Glomerular endothelial cell (primary cell): ENCODE measurements at regions not wholly inside any gene's neighbourhood (a gene's known extent, or its start where the extent isn't known, plus 50 kb on each side); places are given as distances from the start of the nearest gene placed in this dataset.

ENCODE experiments used
- DNase-seq: peaks from one replicate; pipeline ENCODE4 v3.0.0-alpha.2; 2011; ENCODE audit warnings: low read depth, low spot score; ENCODE audit errors: extremely low read depth

GRCh38 chr3:194189243-194189791, 53.4 kb downstream of the HES1 start:
- no peak for DNase-seq

- DNase-seq: peak; percentile 62
These were observed 55.9 kb downstream of the HES1 start for GRCh38 chr3:194191850-194192249.

GRCh38 chr3:194194051-194194756, 58.3 kb downstream of the HES1 start:
- no peak for DNase-seq

- no peak for DNase-seq
These were observed 58.8 kb downstream of the HES1 start for GRCh38 chr3:194194757-194195085.

GRCh38 chr3:194195611-194196010, 59.7 kb downstream of the HES1 start:
- no peak for DNase-seq

GRCh38 chr3:194196876-194197275, 60.9 kb downstream of the HES1 start:
- no peak for DNase-seq

GRCh38 chr3:194197396-194197960, 61.5 kb downstream of the HES1 start:
- DNase-seq: no peak

- no peak for DNase-seq
These were observed 62.2 kb downstream of the HES1 start for GRCh38 chr3:194197981-194198695.

- no peak for DNase-seq
These were observed 63.0 kb downstream of the HES1 start for GRCh38 chr3:194198938-194199337.

GRCh38 chr3:194200422-194201081, 64.6 kb downstream of the HES1 start:
- DNase-seq: no peak

GRCh38 chr3:194201953-194202666, 66.2 kb downstream of the HES1 start:
- no peak for DNase-seq

- no peak for DNase-seq
These were observed 67.6 kb downstream of the HES1 start for GRCh38 chr3:194203482-194204041.

- no peak for DNase-seq
These were observed 68.4 kb downstream of the HES1 start for GRCh38 chr3:194204042-194204987.

- no peak for DNase-seq
These were observed 69.8 kb downstream of the HES1 start for GRCh38 chr3:194205675-194206133.

- DNase-seq: no peak
These were observed 70.4 kb downstream of the HES1 start for GRCh38 chr3:194206320-194206719.

- DNase-seq: no peak
These were observed 72.8 kb downstream of the HES1 start for GRCh38 chr3:194208709-194209108.

GRCh38 chr3:194212161-194212844, 76.4 kb downstream of the HES1 start:
- no peak for DNase-seq

- no peak for DNase-seq
These were observed 76.9 kb downstream of the HES1 start for GRCh38 chr3:194212845-194213331.
